K562 (cell line): ENCODE measurements at regions not wholly inside any gene's neighbourhood (a gene's known extent, or its start where the extent isn't known, plus 50 kb on each side); places are given as distances from the start of the nearest gene placed in this dataset.

Experiments used
- ZNF23 ChIP-seq: fragments of 250-450 bp; sonication (Bioruptor Pico); IDR thresholded peaks from 2 replicates; pipeline ENCODE4 v1.4.0; 2020; ENCODE audit warnings: mild to moderate bottlenecking
- TF ChIP-seq, protein P1 (sequence below): sonication (generic); formaldehyde crosslinking; IDR thresholded peaks from 2 replicates; pipeline ENCODE4 v1.5.0; 2020; ENCODE audit warnings: missing genetic modification reagents

DNA sequence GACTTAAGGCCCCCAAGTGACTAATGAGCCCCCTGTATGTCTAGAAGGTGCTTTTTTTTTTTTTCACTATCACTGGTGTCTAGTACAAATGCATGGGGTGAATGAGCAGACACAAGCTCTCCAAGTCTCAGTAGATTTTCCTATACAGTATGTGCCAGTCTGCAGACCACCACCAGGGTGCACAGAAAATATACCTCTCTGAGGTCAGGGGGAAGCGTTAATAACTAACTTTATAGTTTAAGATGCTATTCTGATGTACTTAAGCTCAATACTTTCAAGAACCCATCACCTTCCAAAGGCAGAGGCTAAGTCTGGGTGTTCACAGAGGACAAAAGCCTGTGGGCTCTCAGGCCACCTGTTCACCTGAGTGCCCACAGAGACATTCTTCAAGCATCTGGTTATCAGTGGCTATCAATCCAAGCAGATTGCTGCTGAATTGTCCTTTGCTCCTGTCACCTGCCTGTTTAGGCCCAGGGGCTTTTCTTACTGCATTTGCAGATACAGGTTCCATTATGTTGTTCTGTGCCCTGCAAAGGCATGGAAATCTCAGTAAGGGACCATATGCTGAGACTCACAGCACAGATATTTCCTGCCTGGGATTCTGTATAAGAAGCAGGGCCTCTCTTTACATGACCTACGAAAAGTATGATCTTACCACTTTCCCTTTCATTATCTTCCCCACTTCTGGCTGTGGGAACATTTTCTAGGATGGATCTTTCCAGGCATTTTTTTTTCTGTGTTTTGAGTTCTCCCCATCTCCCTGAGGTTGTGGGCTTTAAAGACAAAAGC lies 534.6 kb downstream of the TNS1 start:
- no peak for TF ChIP-seq ZNF23 (CRISPR knock-in tag)
- TF ChIP-seq, protein P1, sequence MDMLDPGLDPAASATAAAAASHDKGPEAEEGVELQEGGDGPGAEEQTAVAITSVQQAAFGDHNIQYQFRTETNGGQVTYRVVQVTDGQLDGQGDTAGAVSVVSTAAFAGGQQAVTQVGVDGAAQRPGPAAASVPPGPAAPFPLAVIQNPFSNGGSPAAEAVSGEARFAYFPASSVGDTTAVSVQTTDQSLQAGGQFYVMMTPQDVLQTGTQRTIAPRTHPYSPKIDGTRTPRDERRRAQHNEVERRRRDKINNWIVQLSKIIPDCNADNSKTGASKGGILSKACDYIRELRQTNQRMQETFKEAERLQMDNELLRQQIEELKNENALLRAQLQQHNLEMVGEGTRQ (CRISPR knock-in tag) = no peak
